H9 (cell line): ENCODE measurements at regions not wholly inside any gene's neighbourhood (a gene's known extent, or its start where the extent isn't known, plus 50 kb on each side); places are given as distances from the start of the nearest gene placed in this dataset.

Experiments used
- DNase-seq: peaks from one replicate; pipeline ENCODE4 v3.0.0-alpha.2; 2017
- H2AFZ ChIP-seq: one replicate; pipeline ENCODE4 v1.6.1; 2013; ENCODE audit warnings: mild to moderate bottlenecking, low read length, control low read depth, moderate library complexity
- H2AK5ac ChIP-seq: 2 replicates; pipeline ENCODE4 v1.6.1; 2013; ENCODE audit warnings: low read length, control low read depth, mixed read lengths; ENCODE audit not compliant: insufficient read length
- H2BK120ac ChIP-seq: one replicate; pipeline ENCODE4 v1.6.1; 2013; ENCODE audit warnings: low read depth, mild to moderate bottlenecking, low read length, control low read depth, inconsistent platforms; ENCODE audit not compliant: poor library complexity, severe bottlenecking
- H2BK12ac ChIP-seq: 2 replicates; pipeline ENCODE4 v1.6.1; 2013; ENCODE audit warnings: low read length, control low read depth, mixed read lengths, low read depth; ENCODE audit not compliant: insufficient read length
- H2BK15ac ChIP-seq: 2 replicates; pipeline ENCODE4 v1.6.1; 2013; ENCODE audit warnings: low read depth, low read length, control low read depth
- H2BK20ac ChIP-seq: one replicate; pipeline ENCODE4 v1.6.1; 2013; ENCODE audit warnings: low read depth, mild to moderate bottlenecking, low read length, control low read depth, inconsistent platforms; ENCODE audit not compliant: poor library complexity, severe bottlenecking
- H2BK5ac ChIP-seq: 2 replicates; pipeline ENCODE4 v1.6.1; 2013; ENCODE audit warnings: low read length, control low read depth, mixed read lengths; ENCODE audit not compliant: insufficient read length
- H3K14ac ChIP-seq: 2 replicates; pipeline ENCODE4 v1.6.1; 2013; ENCODE audit warnings: low read length, control low read depth; ENCODE audit not compliant: insufficient read depth
- H3K18ac ChIP-seq: 2 replicates; pipeline ENCODE4 v1.6.1; 2013; ENCODE audit warnings: low read depth, mild to moderate bottlenecking, mixed read lengths, low read length, control low read depth; ENCODE audit not compliant: insufficient read length
- H3K23ac ChIP-seq: 2 replicates; pipeline ENCODE4 v1.6.1; 2013; ENCODE audit warnings: low read length, control low read depth, mixed read lengths, low read depth; ENCODE audit not compliant: insufficient read length
- H3K23me2 ChIP-seq: 2 replicates; pipeline ENCODE4 v1.6.1; 2013; ENCODE audit warnings: low read depth, mild to moderate bottlenecking, mixed read lengths, low read length, control low read depth; ENCODE audit not compliant: insufficient read length, poor library complexity, severe bottlenecking
- H3K27ac ChIP-seq: 2 replicates; pipeline ENCODE4 v1.5.1; 2013; ENCODE audit warnings: low read length, control low read depth, mixed read lengths, low read depth; ENCODE audit not compliant: insufficient read length
- H3K27me3 ChIP-seq: 2 replicates; pipeline ENCODE4 v1.6.1; 2013; ENCODE audit warnings: low read length, control low read depth, inconsistent platforms; ENCODE audit not compliant: insufficient read depth
- H3K4ac ChIP-seq: 2 replicates; pipeline ENCODE4 v1.6.1; 2013; ENCODE audit warnings: low read depth, mild to moderate bottlenecking, control low read depth, inconsistent platforms, low read length, moderate library complexity
- H3K4me1 ChIP-seq: 2 replicates; pipeline ENCODE4 v1.6.1; 2013; ENCODE audit warnings: low read length, control low read depth, inconsistent platforms; ENCODE audit not compliant: insufficient read depth
- H3K4me2 ChIP-seq: 2 replicates; pipeline ENCODE4 v1.6.1; 2013; ENCODE audit warnings: low read length, control low read depth, mixed read lengths; ENCODE audit not compliant: insufficient read length, insufficient read depth
- H3K56ac ChIP-seq: 2 replicates; pipeline ENCODE4 v1.6.1; 2013; ENCODE audit warnings: low read depth, mild to moderate bottlenecking, mixed read lengths, low read length, control low read depth; ENCODE audit not compliant: insufficient read length
- H3K79me1 ChIP-seq: 2 replicates; pipeline ENCODE4 v1.6.1; 2013; ENCODE audit warnings: low read depth, mild to moderate bottlenecking, moderate library complexity, low read length, control low read depth, inconsistent platforms; ENCODE audit not compliant: insufficient read depth, poor library complexity, severe bottlenecking
- H3K79me2 ChIP-seq: 2 replicates; pipeline ENCODE4 v1.6.1; 2013; ENCODE audit warnings: low read length, control low read depth, inconsistent platforms; ENCODE audit not compliant: insufficient read depth
- H3K9ac ChIP-seq: 2 replicates; pipeline ENCODE4 v1.6.1; 2013; ENCODE audit warnings: low read length, control low read depth, mixed read lengths; ENCODE audit not compliant: insufficient read length; ENCODE audit errors: extremely low read depth
- H3K9me3 ChIP-seq: one replicate; pipeline ENCODE4 v1.6.1; 2013; ENCODE audit warnings: low read depth, low read length, inconsistent platforms; ENCODE audit not compliant: control insufficient read depth
- H3T11ph ChIP-seq: one replicate; pipeline ENCODE4 v1.6.1; 2013; ENCODE audit warnings: mild to moderate bottlenecking, low read length, control low read depth, inconsistent platforms
- H4K20me1 ChIP-seq: one replicate; pipeline ENCODE4 v1.6.1; 2013; ENCODE audit not compliant: control insufficient read depth, insufficient read length, insufficient read depth
- H4K5ac ChIP-seq: 2 replicates; pipeline ENCODE4 v1.6.1; 2013; ENCODE audit warnings: low read depth, mild to moderate bottlenecking, mixed read lengths, low read length, control low read depth; ENCODE audit not compliant: insufficient read length
- H4K8ac ChIP-seq: replicated peaks from 2 replicates; pipeline ENCODE4 v1.6.1; 2013; ENCODE audit warnings: low read length, control low read depth, mixed read lengths, low read depth; ENCODE audit not compliant: insufficient read length
- H4K91ac ChIP-seq: 2 replicates; pipeline ENCODE4 v1.6.1; 2013; ENCODE audit warnings: low read depth, mild to moderate bottlenecking, moderate library complexity, mixed read lengths, low read length, control low read depth; ENCODE audit not compliant: insufficient read length
- H3K27ac Mint-ChIP-seq, 3 experiments: 2 replicates in 2 of 3; 3 replicates in 1 of 3; pipeline ENCODE4 v1.8.0; 2020 to 2021; ENCODE audit warnings: mixed read lengths in 3 of 3, mild to moderate bottlenecking in 1 of 3, moderate library complexity in 1 of 3
- H3K27me3 Mint-ChIP-seq: 2 replicates; pipeline ENCODE4 v1.8.0; 2021; ENCODE audit warnings: low read depth, mild to moderate bottlenecking, moderate library complexity, mixed read lengths
- H3K36me3 Mint-ChIP-seq, 3 experiments: 2 replicates in 2 of 3; 3 replicates in 1 of 3; pipeline ENCODE4 v1.8.0; 2020 to 2021; ENCODE audit warnings: low read depth in 3 of 3, mixed read lengths in 3 of 3; ENCODE audit not compliant: insufficient read depth in 1 of 3
- H3K4me1 Mint-ChIP-seq, 2 experiments: 2 replicates each; pipeline ENCODE4 v1.8.0; 2020; ENCODE audit warnings: mixed read lengths in 2 of 2
- H3K4me3 Mint-ChIP-seq, 2 experiments: 2 replicates in 1 of 2; 3 replicates in 1 of 2; pipeline ENCODE4 v1.8.0; 2020 to 2021; ENCODE audit warnings: mild to moderate bottlenecking in 2 of 2, mixed read lengths in 2 of 2, moderate library complexity in 1 of 2
- H3K9me3 Mint-ChIP-seq, 2 experiments: 2 replicates in 1 of 2; 3 replicates in 1 of 2; pipeline ENCODE4 v1.8.0; 2020; ENCODE audit warnings: mild to moderate bottlenecking in 2 of 2, mixed read lengths in 2 of 2, moderate library complexity in 1 of 2
- WGBS: extraction: QIAGEN DNeasy Blood & Tissue Kit; methylation state at CpG from one replicate; pipeline ENCODE4 v1.1.7; 2013; ENCODE audit warnings: missing lambda C conversion rate, low lambda C conversion rate, mixed read lengths; ENCODE audit not compliant: insufficient read length; ENCODE audit errors: extremely low coverage; 5-methylcytosine and 5-hydroxymethylcytosine counted together
- TF ChIP-seq, protein P1 (sequence below): fragments of 200-600 bp; sonication (generic); conservative IDR thresholded peaks from 3 replicates; pipeline ENCODE4 v1.8.0; 2021; ENCODE audit warnings: antibody characterized with exemption, mild to moderate bottlenecking

DNA sequence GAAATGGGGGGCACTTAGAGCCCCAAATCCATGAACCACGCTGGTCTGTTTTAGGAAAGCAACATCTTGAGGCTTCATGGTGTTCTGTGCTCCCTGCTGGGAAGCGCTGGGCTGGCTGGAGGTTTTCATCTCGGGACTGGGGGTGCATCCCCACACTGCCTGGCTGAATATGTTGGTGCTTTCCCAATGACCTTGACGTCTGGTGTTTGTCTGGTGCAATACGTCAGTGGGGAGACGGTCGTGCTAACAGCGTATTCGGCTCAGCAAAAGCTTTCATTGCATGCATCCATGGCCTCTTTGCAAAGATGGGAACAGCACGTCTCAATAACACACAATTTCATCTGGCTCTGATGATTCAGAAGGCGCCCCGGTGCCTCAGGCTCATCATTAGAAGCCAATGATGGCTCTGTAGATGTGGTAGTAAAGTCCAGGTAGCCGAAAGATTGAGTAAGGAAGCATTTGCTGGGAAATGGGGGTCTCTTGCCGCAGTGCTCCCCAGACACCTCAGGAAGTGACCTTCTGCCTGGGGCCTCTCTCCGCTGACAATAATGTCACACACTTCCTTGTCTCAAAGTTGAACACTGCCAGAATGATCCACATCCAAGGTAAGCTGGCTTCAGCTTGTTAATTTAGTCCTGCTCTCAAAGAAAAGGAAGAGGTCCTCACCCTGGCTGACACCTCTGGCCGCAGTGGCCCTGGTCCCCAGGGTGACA, 97.7 kb downstream of the ING1 start:
- no peaks in the 10 kb centered on the region for H3K79me2 ChIP-seq
- no peaks in the 10 kb centered on the region for H4K20me1 ChIP-seq
- H4K5ac ChIP-seq = no peak overlapping the region
- H3K18ac ChIP-seq = no peak overlapping the region
- H3K36me3 Mint-ChIP-seq = peaks cover 0 to 7% (median 0%) of the 10 kb centered on the region in 3 experiments; a peak in 2 of 7 replicates
- peak overlapping the region; percentile 4 for H3K4me2 ChIP-seq
- no peak overlapping the region for H4K8ac ChIP-seq
- peaks cover 18% of the 10 kb centered on the region for H3K27me3 Mint-ChIP-seq
- H3K27ac Mint-ChIP-seq = no peak overlapping the region
- H3K23me2 ChIP-seq = no peaks in the 10 kb centered on the region
- H2AFZ ChIP-seq = peak overlapping the region; percentile 80
- DNase-seq = no peak
- H4K91ac ChIP-seq = no peak overlapping the region
- no peak overlapping the region for H2BK20ac ChIP-seq
- no peak overlapping the region for H3K27ac ChIP-seq
- no peak overlapping the region for H2BK120ac ChIP-seq
- H2AK5ac ChIP-seq = no peak overlapping the region
- H2BK12ac ChIP-seq = no peak overlapping the region
- no peak overlapping the region for H2BK5ac ChIP-seq
- H3K79me1 ChIP-seq = no peaks in the 10 kb centered on the region
- no peaks in the 10 kb centered on the region; a peak in 1 of 5 replicates for H3K9me3 Mint-ChIP-seq
- H3K27me3 ChIP-seq = no peaks in the 10 kb centered on the region
- TF ChIP-seq, protein P1, sequence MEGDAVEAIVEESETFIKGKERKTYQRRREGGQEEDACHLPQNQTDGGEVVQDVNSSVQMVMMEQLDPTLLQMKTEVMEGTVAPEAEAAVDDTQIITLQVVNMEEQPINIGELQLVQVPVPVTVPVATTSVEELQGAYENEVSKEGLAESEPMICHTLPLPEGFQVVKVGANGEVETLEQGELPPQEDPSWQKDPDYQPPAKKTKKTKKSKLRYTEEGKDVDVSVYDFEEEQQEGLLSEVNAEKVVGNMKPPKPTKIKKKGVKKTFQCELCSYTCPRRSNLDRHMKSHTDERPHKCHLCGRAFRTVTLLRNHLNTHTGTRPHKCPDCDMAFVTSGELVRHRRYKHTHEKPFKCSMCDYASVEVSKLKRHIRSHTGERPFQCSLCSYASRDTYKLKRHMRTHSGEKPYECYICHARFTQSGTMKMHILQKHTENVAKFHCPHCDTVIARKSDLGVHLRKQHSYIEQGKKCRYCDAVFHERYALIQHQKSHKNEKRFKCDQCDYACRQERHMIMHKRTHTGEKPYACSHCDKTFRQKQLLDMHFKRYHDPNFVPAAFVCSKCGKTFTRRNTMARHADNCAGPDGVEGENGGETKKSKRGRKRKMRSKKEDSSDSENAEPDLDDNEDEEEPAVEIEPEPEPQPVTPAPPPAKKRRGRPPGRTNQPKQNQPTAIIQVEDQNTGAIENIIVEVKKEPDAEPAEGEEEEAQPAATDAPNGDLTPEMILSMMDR = no peak
- H3K14ac ChIP-seq = no peak overlapping the region
- no peak overlapping the region for H3T11ph ChIP-seq
- no peak overlapping the region for H3K9ac ChIP-seq
- no peaks in the 10 kb centered on the region for H3K9me3 ChIP-seq
- H3K4me1 Mint-ChIP-seq = peaks cover 47 to 51% of the 10 kb centered on the region in 2 experiments
- H3K4ac ChIP-seq = no peak overlapping the region
- no peak overlapping the region for H3K56ac ChIP-seq
- peaks cover 9% of the 10 kb centered on the region for H3K4me1 ChIP-seq
- H2BK15ac ChIP-seq = no peak overlapping the region
- H3K23ac ChIP-seq = no peak overlapping the region
- no peak overlapping the region for H3K4me3 Mint-ChIP-seq
- WGBS = no CpG with 5 or more reads among the region's 16 CpGs
